ENCODE measurements at regions not wholly inside any gene's neighbourhood (a gene's known extent, or its start where the extent isn't known, plus 50 kb on each side); places are given as distances from the start of the nearest gene placed in this dataset.

GRCh38 chr6:139990856-139991465, 616.5 kb upstream of the CITED2 start:
- no peak overlapping the region for H3K4me3 ChIP-seq (ENCODE audit: low read length)
- DNase-seq (ENCODE audit: low read depth), result peak; percentile 74

GRCh38 chr6:139990026-139990686, 615.7 kb upstream of the CITED2 start:
- no peak overlapping the region for H3K4me3 ChIP-seq (ENCODE audit: low read length)
- no peak for DNase-seq (ENCODE audit: low read depth)

More at GRCh38 chr6:139990856-139991465, 616.5 kb upstream of the CITED2 start:
- TF ChIP-seq, protein P1, sequence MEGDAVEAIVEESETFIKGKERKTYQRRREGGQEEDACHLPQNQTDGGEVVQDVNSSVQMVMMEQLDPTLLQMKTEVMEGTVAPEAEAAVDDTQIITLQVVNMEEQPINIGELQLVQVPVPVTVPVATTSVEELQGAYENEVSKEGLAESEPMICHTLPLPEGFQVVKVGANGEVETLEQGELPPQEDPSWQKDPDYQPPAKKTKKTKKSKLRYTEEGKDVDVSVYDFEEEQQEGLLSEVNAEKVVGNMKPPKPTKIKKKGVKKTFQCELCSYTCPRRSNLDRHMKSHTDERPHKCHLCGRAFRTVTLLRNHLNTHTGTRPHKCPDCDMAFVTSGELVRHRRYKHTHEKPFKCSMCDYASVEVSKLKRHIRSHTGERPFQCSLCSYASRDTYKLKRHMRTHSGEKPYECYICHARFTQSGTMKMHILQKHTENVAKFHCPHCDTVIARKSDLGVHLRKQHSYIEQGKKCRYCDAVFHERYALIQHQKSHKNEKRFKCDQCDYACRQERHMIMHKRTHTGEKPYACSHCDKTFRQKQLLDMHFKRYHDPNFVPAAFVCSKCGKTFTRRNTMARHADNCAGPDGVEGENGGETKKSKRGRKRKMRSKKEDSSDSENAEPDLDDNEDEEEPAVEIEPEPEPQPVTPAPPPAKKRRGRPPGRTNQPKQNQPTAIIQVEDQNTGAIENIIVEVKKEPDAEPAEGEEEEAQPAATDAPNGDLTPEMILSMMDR (conservative IDR thresholded peaks at IDR 0.05; ENCODE audit: low read depth, low read length), result no peak

DNA sequence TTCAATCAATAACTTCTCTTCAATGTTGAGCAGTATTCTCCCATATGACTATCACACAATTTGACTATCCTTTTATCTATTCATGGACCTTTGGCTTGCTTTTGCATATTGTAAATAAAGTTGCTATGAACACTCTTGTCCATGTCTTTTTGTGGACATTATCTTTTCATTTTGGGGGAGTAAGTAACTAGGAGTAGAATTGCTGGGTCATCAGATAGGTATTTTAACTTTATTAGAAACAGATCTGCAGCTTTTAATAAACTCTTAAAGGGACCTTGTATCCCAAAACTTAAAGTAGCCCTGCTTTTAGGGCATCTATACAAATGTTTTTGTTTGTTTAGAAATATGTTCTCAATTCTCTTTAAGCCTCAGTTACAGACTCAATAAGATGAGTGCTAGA, 614.2 kb upstream of the CITED2 start:
- TF ChIP-seq, protein P1 (conservative IDR thresholded peaks at IDR 0.05; ENCODE audit: low read depth, low read length), result no peak
- H3K4me3 ChIP-seq (ENCODE audit: low read length), result no peak overlapping the region
- no peak for DNase-seq (ENCODE audit: low read depth)

More at GRCh38 chr6:139990026-139990686, 615.7 kb upstream of the CITED2 start:
- TF ChIP-seq, protein P1 (conservative IDR thresholded peaks at IDR 0.05; ENCODE audit: low read depth, low read length), result no peak

GRCh38 chr6:139987091-139987490, 612.6 kb upstream of the CITED2 start:
- DNase-seq (ENCODE audit: low read depth), result no peak
- TF ChIP-seq, protein P1 (conservative IDR thresholded peaks at IDR 0.05; ENCODE audit: low read depth, low read length), result no peak
- no peak overlapping the region for H3K4me3 ChIP-seq (ENCODE audit: low read length)

- no peak for DNase-seq (ENCODE audit: low read depth)
- TF ChIP-seq, protein P1 (conservative IDR thresholded peaks at IDR 0.05; ENCODE audit: low read depth, low read length), result no peak
- no peak overlapping the region for H3K4me3 ChIP-seq (ENCODE audit: low read length)
Observed at GRCh38 chr6:139985236-139985815, 610.9 kb upstream of the CITED2 start.

DNA sequence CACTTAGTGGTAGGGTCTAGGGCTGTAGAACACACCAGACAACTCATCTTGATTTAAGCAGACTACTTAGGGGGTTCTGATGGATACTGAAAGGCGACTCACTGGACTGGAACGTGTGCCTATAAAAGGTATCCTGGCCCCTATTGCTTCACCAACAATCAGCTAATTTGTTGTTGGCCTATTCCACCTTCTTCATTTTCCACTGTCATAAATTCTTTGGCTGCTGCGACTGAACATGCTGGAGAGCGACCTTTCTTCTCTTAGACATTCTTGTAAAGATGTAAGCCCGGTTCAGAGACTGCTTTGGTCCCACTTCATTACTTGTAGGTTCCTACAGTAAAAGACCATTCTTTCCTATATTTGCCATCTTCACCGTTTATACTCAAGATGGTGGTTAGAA, 609.9 kb upstream of the CITED2 start:
- no peak overlapping the region for H3K4me3 ChIP-seq (ENCODE audit: low read length)
- TF ChIP-seq, protein P1 (conservative IDR thresholded peaks at IDR 0.05; ENCODE audit: low read depth, low read length), result no peak
- DNase-seq (ENCODE audit: low read depth), result no peak
